PFSK-1 (cell line): ENCODE measurements at regions not wholly inside any gene's neighbourhood (a gene's known extent, or its start where the extent isn't known, plus 50 kb on each side); places are given as distances from the start of the nearest gene placed in this dataset.

Source experiments
- FOXP2 ChIP-seq: optimal IDR thresholded peaks from 2 replicates; pipeline ENCODE3; 2011; ENCODE audit warnings: borderline replicate concordance, control low read depth, inconsistent platforms; ENCODE audit not compliant: insufficient read depth; ENCODE audit errors: extremely low read length, extremely low read depth
- POLR2AphosphoS5 ChIP-seq: IDR thresholded peaks from 2 replicates; pipeline ENCODE4 v1.6.1; 2012; ENCODE audit warnings: low read depth, mild to moderate bottlenecking, control low read depth, low read length, moderate library complexity
- REST ChIP-seq, 2 experiments: IDR thresholded peaks; 2 replicates each; pipeline versions ENCODE4 v1.6.1 to v1.8.0; 2011 to 2012; ENCODE audit warnings: low read depth in 2 of 2, low read length in 2 of 2, control low read depth in 1 of 2, inconsistent platforms in 1 of 2, mild to moderate bottlenecking in 1 of 2, moderate library complexity in 1 of 2; ENCODE audit not compliant: insufficient read depth in 1 of 2
- SIN3A ChIP-seq: IDR thresholded peaks from 2 replicates; pipeline ENCODE4 v1.6.1; 2012; ENCODE audit warnings: mild to moderate bottlenecking, low read length, moderate library complexity, borderline replicate concordance; ENCODE audit not compliant: insufficient read depth
- TAF1 ChIP-seq: IDR thresholded peaks from 2 replicates; pipeline ENCODE4 v1.6.1; 2012; ENCODE audit warnings: low read length, control low read depth, borderline replicate concordance; ENCODE audit not compliant: insufficient read depth

- TF ChIP-seq POLR2AphosphoS5 = no peak
- no peak for TF ChIP-seq TAF1
- TF ChIP-seq REST (IDR thresholded peaks at IDR 0.05; ENCODE audit: insufficient read depth in 1 of 2, low read depth in 2 of 2, low read length in 2 of 2) = no peak
- TF ChIP-seq SIN3A = no peak
- no peak for TF ChIP-seq FOXP2
Measured at GRCh38 chr20:50280851-50281655, 90.4 kb downstream of the CEBPB start.

GRCh38 chr20:50281831-50282591 is 91.4 kb downstream of the CEBPB start:
- TF ChIP-seq TAF1 (no peak), SIN3A (no peak), FOXP2 (no peak), POLR2AphosphoS5 (no peak), REST (IDR thresholded peaks at IDR 0.05; ENCODE audit: insufficient read depth in 1 of 2, low read depth in 2 of 2, low read length in 2 of 2) (no peak)

GRCh38 chr20:50282592-50283241 is 92.1 kb downstream of the CEBPB start:
- no peak for TF ChIP-seq POLR2AphosphoS5
- no peak for TF ChIP-seq TAF1
- no peak for TF ChIP-seq REST (IDR thresholded peaks at IDR 0.05; ENCODE audit: insufficient read depth in 1 of 2, low read depth in 2 of 2, low read length in 2 of 2)
- TF ChIP-seq FOXP2 = no peak
- no peak for TF ChIP-seq SIN3A

- TF ChIP-seq SIN3A = no peak
- no peak for TF ChIP-seq TAF1
- no peak for TF ChIP-seq FOXP2
- TF ChIP-seq REST (IDR thresholded peaks at IDR 0.05; ENCODE audit: insufficient read depth in 1 of 2, low read depth in 2 of 2, low read length in 2 of 2) = no peak
- no peak for TF ChIP-seq POLR2AphosphoS5
Measured at GRCh38 chr20:50283370-50283769, 92.7 kb downstream of the CEBPB start.
